GM12892 (cell line): ENCODE measurements at regions not wholly inside any gene's neighbourhood (a gene's known extent, or its start where the extent isn't known, plus 50 kb on each side); places are given as distances from the start of the nearest gene placed in this dataset.

Source experiments
- POLR2A ChIP-seq: IDR thresholded peaks from 2 replicates; pipeline ENCODE4 v1.6.1; 2011; ENCODE audit warnings: low read depth, low read length, control low read depth
- POLR2AphosphoS5 ChIP-seq: IDR thresholded peaks from 2 replicates; pipeline ENCODE4 v1.6.1; 2011; ENCODE audit warnings: low read depth, low read length, control low read depth
- TAF1 ChIP-seq: IDR thresholded peaks from 2 replicates; pipeline ENCODE4 v1.6.1; 2011; ENCODE audit warnings: low read depth, mild to moderate bottlenecking, control low read depth, low read length, borderline replicate concordance

- no peak for TF ChIP-seq TAF1
- TF ChIP-seq POLR2AphosphoS5, result no peak
- TF ChIP-seq POLR2A, result no peak
These were observed 160.0 kb upstream of the DTNBP1 start for GRCh38 chr6:15822835-15823234.
